Sigmoid colon (tissue), 6 donors: ENCODE measurements at regions not wholly inside any gene's neighbourhood (a gene's known extent, or its start where the extent isn't known, plus 50 kb on each side); places are given as distances from the start of the nearest gene placed in this dataset.
"Not testable (repeated sequence)": the region's sequence is repeated elsewhere in the genome, so short reads cannot be mapped to it uniquely, and the experiment has no call there.

Source experiments
- DNase-seq: peaks from one replicate; pipeline ENCODE4 v3.0.0-alpha.2; 2019
- H3K27ac ChIP-seq, 4 donors: fragments of 200-600 bp; sonication (generic); one replicate each; pipeline ENCODE4 v1.5.1; 2016 to 2019; ENCODE audit warnings: mild to moderate bottlenecking in 1 of 4
- H3K27me3 ChIP-seq, 3 donors: fragments of 200-600 bp; sonication (generic); one replicate each; pipeline ENCODE4 v1.5.1; 2019; ENCODE audit warnings: mild to moderate bottlenecking in 1 of 3
- H3K36me3 ChIP-seq, 4 donors: fragments of 200-600 bp; sonication (generic); one replicate each; pipeline ENCODE4 v1.5.1; 2016 to 2019
- H3K4me1 ChIP-seq, 4 donors: fragments of 200-600 bp; sonication (generic); one replicate each; pipeline ENCODE4 v1.5.1; 2017 to 2019
- H3K4me3 ChIP-seq, 4 donors: fragments of 200-600 bp; sonication (generic); one replicate each; pipeline ENCODE4 v1.5.1; 2017 to 2019; ENCODE audit warnings: mild to moderate bottlenecking in 2 of 4, moderate library complexity in 1 of 4
- H3K9me3 ChIP-seq, 4 donors: fragments of 200-600 bp in 3 of 4; sonication (generic) in 3 of 4; one replicate each; pipeline versions ENCODE4 v1.5.1 to v1.6.1; 2013 to 2019
- CTCF ChIP-seq, 4 experiments: fragments of 450-650 bp in 3 of 4; fragments of 200-600 bp in 1 of 4; IDR thresholded peaks; one replicate each; pipeline ENCODE4 v1.5.1; 2016 to 2019; ENCODE audit warnings: antibody characterized with exemption in 4 of 4, mild to moderate bottlenecking in 3 of 4, moderate library complexity in 2 of 4
- EP300 ChIP-seq, 4 donors: sonication (generic); formaldehyde crosslinking; IDR thresholded peaks; one replicate each; pipeline ENCODE4 v1.6.1; 2017; ENCODE audit warnings: antibody characterized with exemption in 4 of 4
- POLR2A ChIP-seq, 2 donors: fragments of 450-650 bp; IDR thresholded peaks; one replicate each; pipeline ENCODE4 v1.6.1; 2016; ENCODE audit warnings: antibody characterized with exemption in 2 of 2, mild to moderate bottlenecking in 2 of 2, moderate library complexity in 2 of 2
- POLR2AphosphoS5 ChIP-seq, 4 donors: sonication (generic); formaldehyde crosslinking; IDR thresholded peaks; one replicate each; pipeline ENCODE4 v1.6.1; 2017; ENCODE audit warnings: antibody characterized with exemption in 4 of 4
- WGBS, 2 donors: extraction: QIAGEN DNeasy Blood & Tissue Kit; methylation state at CpG; one replicate each; pipeline ENCODE4 v1.1.7; 2013; 5-methylcytosine and 5-hydroxymethylcytosine counted together
- intact Hi-C: fragments of 100-400 bp; cut with DNase I; formaldehyde crosslinking; loops from one replicate; pipeline ENCODE4 v1.15.1; 2023
- donor health status: healthy with polysubstance abuse.
- donor health status: healthy.

GRCh38 chr5:122615832-122616231 lies 159.0 kb upstream of the SNX2 start:
- Histone ChIP-seq H3K4me3 (no peak overlapping the region), H3K27ac (no peak overlapping the region), H3K36me3 (no peaks in the 10 kb centered on the region), H3K9me3 (no peaks in the 10 kb centered on the region), H3K4me1 (peaks cover 0 to 4% (median 0%) of the 10 kb centered on the region in 4 donors), H3K27me3 (no peaks in the 10 kb centered on the region)
- no peak for DNase-seq
- intact Hi-C loops = no loop called here
- TF ChIP-seq POLR2AphosphoS5 (IDR thresholded peaks at IDR 0.05) (no peak), CTCF (IDR thresholded peaks at IDR 0.05) (no peak), EP300 (IDR thresholded peaks at IDR 0.05) (no peak), POLR2A (IDR thresholded peaks at IDR 0.05) (no peak)

- 91 to 96% methylated on average over 5 of the region's 5 CpGs for WGBS, 2 donors
- DNase-seq, H3K27me3 ChIP-seq, H3K9me3 ChIP-seq, H3K36me3 ChIP-seq, H3K27ac ChIP-seq, intact Hi-C loops, H3K4me3 ChIP-seq, H3K4me1 ChIP-seq: not testable (repeated sequence)
Measured at GRCh38 chr5:122618046-122618445, 156.8 kb upstream of the SNX2 start.

- H3K4me1 ChIP-seq, H3K27me3 ChIP-seq, H3K36me3 ChIP-seq, H3K4me3 ChIP-seq, H3K9me3 ChIP-seq, H3K27ac ChIP-seq, DNase-seq, intact Hi-C loops: not testable (repeated sequence)
- WGBS, 2 donors = 93 to 95% methylated on average over 4 of the region's 4 CpGs
Measured at GRCh38 chr5:122620768-122621167, 154.1 kb upstream of the SNX2 start.

- H3K36me3 ChIP-seq, H3K27ac ChIP-seq, intact Hi-C loops, H3K27me3 ChIP-seq, H3K4me3 ChIP-seq, H3K4me1 ChIP-seq, H3K9me3 ChIP-seq, DNase-seq: not testable (repeated sequence)
- WGBS, 2 donors = 92% methylated on average over 4 of the region's 4 CpGs
Measured at GRCh38 chr5:122628714-122629113, 146.2 kb upstream of the SNX2 start.

- no peaks in the 10 kb centered on the region for H3K4me1 ChIP-seq
- H3K27me3 ChIP-seq = no peaks in the 10 kb centered on the region
- no peak overlapping the region for H3K27ac ChIP-seq
- no peaks in the 10 kb centered on the region for H3K9me3 ChIP-seq
- WGBS, 2 donors = 91 to 93% methylated on average over 7 of the region's 7 CpGs
- no peaks in the 10 kb centered on the region for H3K36me3 ChIP-seq
- DNase-seq = no peak
- intact Hi-C loops = no loop called here
- TF ChIP-seq POLR2A (IDR thresholded peaks at IDR 0.05) (no peak), CTCF (IDR thresholded peaks at IDR 0.05) (no peak), POLR2AphosphoS5 (IDR thresholded peaks at IDR 0.05) (no peak), EP300 (IDR thresholded peaks at IDR 0.05) (no peak)
- no peak overlapping the region for H3K4me3 ChIP-seq
Measured at GRCh38 chr5:122629121-122629677, 145.7 kb upstream of the SNX2 start.

- Histone ChIP-seq H3K9me3 (peaks cover 0 to 7% (median 2%) of the 10 kb centered on the region in 4 donors), H3K27ac (no peak overlapping the region), H3K4me1 (no peaks in the 10 kb centered on the region), H3K4me3 (no peak overlapping the region), H3K27me3 (no peaks in the 10 kb centered on the region), H3K36me3 (no peaks in the 10 kb centered on the region)
- no peak for DNase-seq
- intact Hi-C loops = no loop called here
- no peak for TF ChIP-seq POLR2A (IDR thresholded peaks at IDR 0.05)
- no peak for TF ChIP-seq CTCF (IDR thresholded peaks at IDR 0.05)
- no peak for TF ChIP-seq EP300 (IDR thresholded peaks at IDR 0.05)
- TF ChIP-seq POLR2AphosphoS5 (IDR thresholded peaks at IDR 0.05) = no peak
- 79 to 91% methylated on average over 1 of the region's 1 CpG for WGBS, 2 donors
Measured at GRCh38 chr5:122638581-122638980, 136.3 kb upstream of the SNX2 start.
